Peyer's patch (tissue), 4 donors: ENCODE measurements at regions not wholly inside any gene's neighbourhood (a gene's known extent, or its start where the extent isn't known, plus 50 kb on each side); places are given as distances from the start of the nearest gene placed in this dataset.

Source experiments
- POLR2A ChIP-seq, 2 donors: fragments of 450-650 bp; IDR thresholded peaks; one replicate each; pipeline ENCODE4 v1.5.1; 2017; ENCODE audit warnings: antibody characterized with exemption in 2 of 2, mild to moderate bottlenecking in 2 of 2, moderate library complexity in 2 of 2
- TF ChIP-seq, protein P1 (sequence below), 6 experiments: fragments of 450-650 bp in 4 of 6; fragments of 200-600 bp in 2 of 6; sonication (generic) in 1 of 6; IDR thresholded peaks; one replicate each; pipeline ENCODE4 v1.5.1; 2017 to 2019; ENCODE audit warnings: antibody characterized with exemption in 6 of 6, mild to moderate bottlenecking in 3 of 6, moderate library complexity in 1 of 6

DNA sequence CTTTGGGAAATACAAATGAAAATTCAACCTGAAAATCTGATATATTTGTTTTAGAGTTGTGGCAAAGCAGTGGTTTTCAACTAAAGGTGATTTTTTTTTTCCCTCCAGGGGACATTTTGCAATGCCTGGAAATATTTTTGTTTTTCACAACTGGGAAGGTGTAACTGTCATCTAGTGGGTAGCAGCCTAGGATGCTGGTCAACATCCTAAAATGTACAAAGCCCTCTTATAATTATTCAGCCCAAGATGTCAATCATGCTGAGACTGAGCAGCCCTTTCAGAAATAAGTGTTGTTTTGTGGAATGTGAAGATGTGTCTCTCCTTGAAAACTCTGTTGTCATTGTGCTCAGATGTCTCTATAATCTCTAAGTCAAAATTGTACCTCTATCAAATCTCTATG lies 95.2 kb upstream of the NCAM2 start:
- TF ChIP-seq POLR2A (IDR thresholded peaks at IDR 0.05) = no peak
- TF ChIP-seq, protein P1, sequence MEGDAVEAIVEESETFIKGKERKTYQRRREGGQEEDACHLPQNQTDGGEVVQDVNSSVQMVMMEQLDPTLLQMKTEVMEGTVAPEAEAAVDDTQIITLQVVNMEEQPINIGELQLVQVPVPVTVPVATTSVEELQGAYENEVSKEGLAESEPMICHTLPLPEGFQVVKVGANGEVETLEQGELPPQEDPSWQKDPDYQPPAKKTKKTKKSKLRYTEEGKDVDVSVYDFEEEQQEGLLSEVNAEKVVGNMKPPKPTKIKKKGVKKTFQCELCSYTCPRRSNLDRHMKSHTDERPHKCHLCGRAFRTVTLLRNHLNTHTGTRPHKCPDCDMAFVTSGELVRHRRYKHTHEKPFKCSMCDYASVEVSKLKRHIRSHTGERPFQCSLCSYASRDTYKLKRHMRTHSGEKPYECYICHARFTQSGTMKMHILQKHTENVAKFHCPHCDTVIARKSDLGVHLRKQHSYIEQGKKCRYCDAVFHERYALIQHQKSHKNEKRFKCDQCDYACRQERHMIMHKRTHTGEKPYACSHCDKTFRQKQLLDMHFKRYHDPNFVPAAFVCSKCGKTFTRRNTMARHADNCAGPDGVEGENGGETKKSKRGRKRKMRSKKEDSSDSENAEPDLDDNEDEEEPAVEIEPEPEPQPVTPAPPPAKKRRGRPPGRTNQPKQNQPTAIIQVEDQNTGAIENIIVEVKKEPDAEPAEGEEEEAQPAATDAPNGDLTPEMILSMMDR (IDR thresholded peaks at IDR 0.05) = no peak
